ENCODE measurements at regions not wholly inside any gene's neighbourhood (a gene's known extent, or its start where the extent isn't known, plus 50 kb on each side); places are given as distances from the start of the nearest gene placed in this dataset.
"Not testable (repeated sequence)": the region's sequence is repeated elsewhere in the genome, so short reads cannot be mapped to it uniquely, and the experiment has no call there.

- Histone ChIP-seq H3K27me3 (ENCODE audit: insufficient read depth) (no peaks in the 10 kb centered on the region), H3K9me2 (no peaks in the 10 kb centered on the region), H4K20me1 (ENCODE audit: insufficient read depth) (no peaks in the 10 kb centered on the region), H3K36me3 (replicated peaks in 1 of 2; ENCODE audit: control insufficient read depth in 1 of 2, insufficient read depth in 2 of 2, low read length in 1 of 2) (no peaks in the 10 kb centered on the region), H3K4me2 (no peak overlapping the region), H3K9ac (no peak overlapping the region), H3K79me2 (ENCODE audit: insufficient read depth) (no peaks in the 10 kb centered on the region), H3K4me1 (ENCODE audit: control insufficient read depth in 1 of 2, insufficient read depth in 2 of 2, low read depth in 1 of 2, low read length in 1 of 2) (peaks cover 0 to 14% of the 10 kb centered on the region in 2 experiments; a peak in 3 of 4 replicates), H3K27ac (ENCODE audit: low read depth in 2 of 2, low read length in 1 of 2) (no peak overlapping the region), H2AFZ (ENCODE audit: low read depth) (no peak overlapping the region), H3K4me3 (ENCODE audit: low read depth in 2 of 2, low read length in 1 of 2) (no peak overlapping the region), H3F3A (replicated peaks; ENCODE audit: insufficient read depth) (no peaks in the 10 kb centered on the region), H3K9me3 (no peaks in the 10 kb centered on the region)
- WGBS (ENCODE audit: low lambda C conversion rate) = 61% methylated on average over 1 of the region's 1 CpG
- ChIA-PET CTCF (no interaction called here), POLR2A (no interaction called here)
- TF ChIP-seq SIN3A (IDR thresholded peaks at IDR 0.05; ENCODE audit: borderline replicate concordance, low read depth, low read length) = no peak
- no peak for TF ChIP-seq USF2 (IDR thresholded peaks at IDR 0.05; ENCODE audit: borderline replicate concordance, low read depth, low read length)
- no peak for TF ChIP-seq RCOR1 (IDR thresholded peaks at IDR 0.05; ENCODE audit: low read length)
- TF ChIP-seq GABPA (IDR thresholded peaks at IDR 0.05; ENCODE audit: low read depth) = no peak
- no peak for TF ChIP-seq ELF1 (IDR thresholded peaks at IDR 0.05)
- TF ChIP-seq GATA2 (CRISPR knock-in tag; IDR thresholded peaks at IDR 0.05) = no peak
- no peak for TF ChIP-seq FOXM1 (IDR thresholded peaks at IDR 0.05; ENCODE audit: low read depth)
- no peak for TF ChIP-seq NRF1 (IDR thresholded peaks at IDR 0.05; ENCODE audit: low read depth, low read length)
- TF ChIP-seq FOSL2 (IDR thresholded peaks at IDR 0.05; ENCODE audit: borderline replicate concordance, low read depth) = no peak
- TF ChIP-seq CTCF (IDR thresholded peaks at IDR 0.05) = no peak
- DNase-seq = no peak
Observed at GRCh38 chr6:133136177-133136880, 104.8 kb upstream of the EYA4 start.

DNA sequence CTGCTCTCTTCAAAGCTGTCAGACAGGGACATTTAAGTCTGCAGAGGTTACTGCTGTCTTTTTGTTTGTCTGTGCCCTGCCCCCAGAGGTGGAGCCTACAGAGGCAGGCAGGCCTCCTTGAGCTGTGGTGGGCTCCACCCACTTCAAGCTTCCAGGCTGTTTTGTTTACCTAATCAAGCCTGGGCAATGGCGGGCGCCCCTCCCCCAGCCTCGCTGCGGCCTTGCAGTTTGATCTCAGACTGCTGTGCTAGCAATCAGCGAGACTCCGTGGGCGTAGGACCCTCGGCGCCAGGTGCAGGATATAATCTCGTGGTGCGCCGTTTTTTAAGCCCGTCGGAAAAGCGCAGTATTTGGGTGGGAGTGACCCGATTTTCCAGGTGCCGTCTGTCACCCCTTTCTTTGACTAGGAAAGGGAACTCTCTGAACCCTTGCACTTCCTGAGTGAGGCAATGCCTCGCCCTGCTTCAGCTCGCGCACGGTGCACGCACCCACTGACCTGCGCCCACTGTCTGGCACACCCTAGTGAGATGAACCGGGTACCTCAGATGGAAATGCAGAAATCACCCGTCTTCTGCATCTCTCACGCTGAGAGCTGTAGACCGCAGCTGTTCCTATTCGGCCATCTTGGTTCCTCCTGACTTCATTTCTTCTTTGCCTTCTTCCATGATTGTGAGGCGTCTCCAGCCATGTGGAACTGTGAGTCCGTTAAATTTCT lies 93.5 kb upstream of the EYA4 start:
- H3K27ac ChIP-seq (ENCODE audit: low read depth in 2 of 2, low read length in 1 of 2); H3K4me1 ChIP-seq (ENCODE audit: control insufficient read depth in 1 of 2, insufficient read depth in 2 of 2, low read depth in 1 of 2, low read length in 1 of 2); H2AFZ ChIP-seq (ENCODE audit: low read depth); H3K4me3 ChIP-seq (ENCODE audit: low read depth in 2 of 2, low read length in 1 of 2); H4K20me1 ChIP-seq (ENCODE audit: insufficient read depth); H3K4me2 ChIP-seq; H3K27me3 ChIP-seq (ENCODE audit: insufficient read depth); H3K9me3 ChIP-seq; H3F3A ChIP-seq (replicated peaks; ENCODE audit: insufficient read depth); H3K9me2 ChIP-seq; H3K9ac ChIP-seq; H3K36me3 ChIP-seq (replicated peaks in 1 of 2; ENCODE audit: control insufficient read depth in 1 of 2, insufficient read depth in 2 of 2, low read length in 1 of 2); CTCF ChIA-PET; H3K79me2 ChIP-seq (ENCODE audit: insufficient read depth); POLR2A ChIA-PET; DNase-seq: not testable (repeated sequence)
- WGBS (ENCODE audit: low lambda C conversion rate) = 82% methylated on average over 26 of the region's 30 CpGs

Measured in SK-N-SH (cell line).